HUES64 (cell line): ENCODE measurements at regions not wholly inside any gene's neighbourhood (a gene's known extent, or its start where the extent isn't known, plus 50 kb on each side); places are given as distances from the start of the nearest gene placed in this dataset.
A peak's percentile ranks its signal among the peaks of the same experiment; 100 is the strongest.

ENCODE experiments used
- H3K27ac ChIP-seq: 2 replicates; pipeline ENCODE4 v1.7.0; 2013; ENCODE audit warnings: low read depth, low read length, inconsistent platforms
- H3K27me3 ChIP-seq: 2 replicates; pipeline ENCODE4 v1.6.1; 2013; ENCODE audit warnings: mild to moderate bottlenecking, low read length; ENCODE audit not compliant: insufficient read depth
- H3K36me3 ChIP-seq: 2 replicates; pipeline ENCODE4 v1.6.1; 2013; ENCODE audit warnings: mild to moderate bottlenecking, low read length; ENCODE audit not compliant: insufficient read depth
- H3K4me1 ChIP-seq: 2 replicates; pipeline ENCODE4 v1.6.1; 2013; ENCODE audit warnings: mild to moderate bottlenecking, low read length, moderate library complexity; ENCODE audit not compliant: insufficient read depth
- H3K4me3 ChIP-seq: 2 replicates; pipeline ENCODE4 v1.5.1; 2013; ENCODE audit warnings: mild to moderate bottlenecking, low read length, moderate library complexity
- H3K9ac ChIP-seq: 2 replicates; pipeline ENCODE4 v1.6.1; 2013; ENCODE audit warnings: mild to moderate bottlenecking, low read depth, low read length
- H3K9me3 ChIP-seq: 2 replicates; pipeline ENCODE4 v1.6.1; 2013; ENCODE audit warnings: low read depth, low read length; ENCODE audit not compliant: insufficient read depth
- WGBS: fragments of 150-250, 120-280 bp; methylation state at CpG from one replicate; pipeline ENCODE4 v1.1.7; 2013; ENCODE audit warnings: missing lambda C conversion rate; 5-methylcytosine and 5-hydroxymethylcytosine counted together

DNA sequence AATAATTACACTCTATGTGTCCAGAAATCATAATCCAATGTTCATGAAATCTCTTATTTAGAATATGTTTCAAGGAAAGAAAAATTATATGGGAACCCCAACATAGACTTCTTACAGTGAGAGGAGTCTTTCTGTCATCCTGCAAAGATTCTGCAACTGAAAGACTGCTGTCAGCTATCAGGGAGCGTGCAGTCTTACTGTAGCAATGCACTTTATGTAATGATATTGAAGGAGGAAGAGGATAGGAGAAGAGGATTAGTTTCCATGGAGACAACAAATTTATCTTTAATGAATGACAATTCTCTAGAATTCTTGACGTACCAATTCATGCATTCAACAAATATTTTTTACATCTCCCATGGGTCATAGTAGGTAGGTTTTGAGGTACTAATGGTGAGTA is 61.3 kb upstream of the MYT1L start:
- H3K36me3 ChIP-seq, result no peaks in the 10 kb centered on the region
- WGBS, result 86% methylated on average over 1 of the region's 2 CpGs
- no peaks in the 10 kb centered on the region; the same call in 1 of the 2 replicates for H3K4me1 ChIP-seq
- no peaks in the 10 kb centered on the region for H3K27me3 ChIP-seq
- H3K9ac ChIP-seq, result no peak overlapping the region
- peaks cover 6% of the 10 kb centered on the region; the same call in 1 of the 2 replicates for H3K9me3 ChIP-seq
- no peak overlapping the region for H3K4me3 ChIP-seq
- H3K27ac ChIP-seq, result no peak overlapping the region

DNA sequence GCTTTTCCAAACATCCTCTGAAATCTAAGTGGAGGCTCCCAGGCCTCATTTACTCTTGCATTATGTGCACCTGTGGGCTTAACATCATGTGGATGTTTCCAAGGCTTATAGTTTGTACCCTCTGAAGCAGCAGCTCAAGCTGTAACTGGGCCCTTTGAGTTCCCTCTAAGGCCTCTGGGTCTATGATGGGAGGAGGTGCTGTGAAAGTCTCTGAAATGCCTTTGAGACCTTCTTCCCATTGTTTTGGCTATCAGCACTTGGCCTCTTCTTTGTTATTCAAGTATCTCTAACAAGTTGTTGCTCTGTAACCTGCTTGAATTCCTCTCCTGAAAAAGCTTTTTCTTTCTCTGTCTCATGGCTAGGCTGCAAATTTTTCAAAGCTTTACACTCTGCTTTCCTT is 58.1 kb upstream of the MYT1L start:
- Histone ChIP-seq H3K9me3 (peaks cover 8% of the 10 kb centered on the region; the same call in 1 of the 2 replicates), H3K4me3 (no peak overlapping the region; the same call in 1 of the 2 replicates), H3K27ac (peak overlapping the region; percentile 60; the same call in 1 of the 2 replicates), H3K27me3 (no peaks in the 10 kb centered on the region), H3K4me1 (no peaks in the 10 kb centered on the region; the same call in 1 of the 2 replicates), H3K36me3 (no peaks in the 10 kb centered on the region), H3K9ac (no peak overlapping the region)
